CD4-positive, alpha-beta T cell (primary cell): ENCODE measurements at regions not wholly inside any gene's neighbourhood (a gene's known extent, or its start where the extent isn't known, plus 50 kb on each side); places are given as distances from the start of the nearest gene placed in this dataset.

ENCODE experiments used
- ATAC-seq: fragments of 200-7000 bp; cut with Tn5 transposase; one replicate; pipeline ENCODE4 v1.10.0; 2022; ENCODE audit warnings: mild to moderate bottlenecking; ENCODE audit not compliant: poor library complexity
- CTCF ChIA-PET: fragments of 350-600 bp; sonication (Branson Sonifier 250); formaldehyde crosslinking; loops from one replicate; lab custom pipeline; 2021; ENCODE audit warnings: antibody characterized with exemption, inconsistent platforms; lab: Charles Lee
- POLR2A ChIA-PET: fragments of 350-600 bp; sonication (Branson Sonifier 250); formaldehyde crosslinking; loops from one replicate; lab custom pipeline; 2021; ENCODE audit warnings: antibody characterized with exemption, inconsistent platforms; lab: Charles Lee
- DNase-seq, 14 experiments: peaks; one replicate each; pipeline ENCODE4 v3.0.0-alpha.2; 2013 to 2020; ENCODE audit warnings: mixed read lengths in 2 of 14
- H3K27ac ChIP-seq, 2 donors: one replicate each; pipeline versions ENCODE4 v1.5.1 to v1.7.0; 2013; ENCODE audit warnings: low read length in 2 of 2, low read depth in 1 of 2, mild to moderate bottlenecking in 1 of 2
- H3K27me3 ChIP-seq, 2 experiments: 1 replicate in 1 of 2; 2 replicates in 1 of 2; pipeline versions ENCODE4 v1.6.1 to v1.7.0; 2013; ENCODE audit warnings: low read length in 2 of 2, control low read depth in 1 of 2, mild to moderate bottlenecking in 1 of 2, moderate library complexity in 1 of 2; ENCODE audit not compliant: insufficient read depth in 2 of 2, control insufficient read depth in 1 of 2
- H3K36me3 ChIP-seq: one replicate; pipeline ENCODE4 v1.6.1; 2013; ENCODE audit warnings: low read length, control low read depth; ENCODE audit not compliant: insufficient read depth
- H3K4me1 ChIP-seq: one replicate; pipeline ENCODE4 v1.6.1; 2013; ENCODE audit warnings: low read length, control low read depth; ENCODE audit not compliant: insufficient read depth
- H3K4me3 ChIP-seq: one replicate; pipeline ENCODE4 v1.5.1; 2013; ENCODE audit warnings: mild to moderate bottlenecking, low read length, moderate library complexity
- H3K9me3 ChIP-seq, 2 experiments: 1 replicate in 1 of 2; 2 replicates in 1 of 2; pipeline versions ENCODE4 v1.6.1 to v1.7.0; 2013; ENCODE audit warnings: low read length in 2 of 2, mild to moderate bottlenecking in 2 of 2, control low read depth in 1 of 2, moderate library complexity in 1 of 2; ENCODE audit not compliant: control insufficient read depth in 1 of 2, insufficient read depth in 1 of 2
- H3K27ac Mint-ChIP-seq: one replicate; pipeline ENCODE4 v1.8.0; 2020; ENCODE audit warnings: mixed read lengths
- H3K27me3 Mint-ChIP-seq: one replicate; pipeline ENCODE4 v1.8.0; 2021; ENCODE audit warnings: mixed read lengths
- H3K36me3 Mint-ChIP-seq: one replicate; pipeline ENCODE4 v1.8.0; 2021; ENCODE audit warnings: low read depth, mixed read lengths
- H3K4me1 Mint-ChIP-seq: one replicate; pipeline ENCODE4 v1.8.0; 2021; ENCODE audit warnings: low read depth, mixed read lengths
- H3K4me3 Mint-ChIP-seq: one replicate; pipeline ENCODE4 v1.8.0; 2020; ENCODE audit warnings: mild to moderate bottlenecking, mixed read lengths
- H3K9me3 Mint-ChIP-seq: one replicate; pipeline ENCODE4 v1.8.0; 2020; ENCODE audit warnings: mixed read lengths
- CTCF ChIP-seq: fragments of 200-600 bp; IDR thresholded peaks from one replicate; pipeline ENCODE4 v1.8.0; 2022; ENCODE audit warnings: antibody characterized with exemption, mild to moderate bottlenecking
- intact Hi-C, 2 experiments: fragments of 100-400 bp; cut with DNase I in 1 of 2; cut with micrococcal nuclease in 1 of 2; formaldehyde crosslinking; loops; one replicate each; pipeline versions ENCODE4 v1.15.1 to v1.9.0; 2023 to 2025; cut with DNase I, micrococcal nuclease

- no peaks in the 10 kb centered on the region for H3K27me3 ChIP-seq
- Mint-ChIP-seq H3K4me3 (no peak overlapping the region), H3K4me1 (peaks cover 7% of the 10 kb centered on the region), H3K27ac (no peak overlapping the region), H3K36me3 (no peaks in the 10 kb centered on the region), H3K27me3 (peaks cover under 1% of the 10 kb centered on the region), H3K9me3 (no peaks in the 10 kb centered on the region)
- ChIA-PET CTCF (no interaction called here), POLR2A (no interaction called here)
- H3K27ac ChIP-seq = no peak overlapping the region
- no peak for DNase-seq
- intact Hi-C loops = no loop called here
- no peak for ATAC-seq
- no peaks in the 10 kb centered on the region for H3K36me3 ChIP-seq
- peaks cover 6% of the 10 kb centered on the region for H3K4me1 ChIP-seq
- no peak overlapping the region for H3K4me3 ChIP-seq
- H3K9me3 ChIP-seq = no peaks in the 10 kb centered on the region
- no peak for TF ChIP-seq CTCF
Measured at GRCh38 chr20:17882065-17882833, 86.3 kb downstream of the SNX5 start.

GRCh38 chr20:17881741-17882064, 86.9 kb downstream of the SNX5 start:
- H3K4me3 ChIP-seq = no peak overlapping the region
- ATAC-seq = no peak
- DNase-seq = no peak
- Mint-ChIP-seq H3K27me3 (peaks cover 4% of the 10 kb centered on the region), H3K4me3 (no peak overlapping the region), H3K36me3 (no peaks in the 10 kb centered on the region), H3K9me3 (no peaks in the 10 kb centered on the region), H3K4me1 (peaks cover 10% of the 10 kb centered on the region), H3K27ac (no peak overlapping the region)
- no peak for TF ChIP-seq CTCF
- intact Hi-C loops = no loop called here
- CTCF ChIA-PET = no interaction called here
- peaks cover 6% of the 10 kb centered on the region for H3K4me1 ChIP-seq
- H3K36me3 ChIP-seq = no peaks in the 10 kb centered on the region
- H3K27me3 ChIP-seq = no peaks in the 10 kb centered on the region
- H3K9me3 ChIP-seq = no peaks in the 10 kb centered on the region
- POLR2A ChIA-PET = no interaction called here
- no peak overlapping the region for H3K27ac ChIP-seq

GRCh38 chr20:17878912-17879602, 89.5 kb downstream of the SNX5 start:
- Mint-ChIP-seq H3K9me3 (no peaks in the 10 kb centered on the region), H3K27ac (no peak overlapping the region), H3K36me3 (no peaks in the 10 kb centered on the region), H3K27me3 (peaks cover 4% of the 10 kb centered on the region), H3K4me3 (no peak overlapping the region), H3K4me1 (peaks cover 10% of the 10 kb centered on the region)
- ATAC-seq (no peak), DNase-seq (peak in 1 of 14 experiments; percentile 18)
- no peak for TF ChIP-seq CTCF
- Histone ChIP-seq H3K27me3 (no peaks in the 10 kb centered on the region), H3K4me1 (peaks cover 6% of the 10 kb centered on the region), H3K36me3 (no peaks in the 10 kb centered on the region), H3K4me3 (no peak overlapping the region), H3K9me3 (no peaks in the 10 kb centered on the region), H3K27ac (no peak overlapping the region)
- CTCF ChIA-PET = no interaction called here
- POLR2A ChIA-PET = no interaction called here
- intact Hi-C loops = no loop called here
